ENCODE measurements at regions not wholly inside any gene's neighbourhood (a gene's known extent, or its start where the extent isn't known, plus 50 kb on each side); places are given as distances from the start of the nearest gene placed in this dataset.

DNA sequence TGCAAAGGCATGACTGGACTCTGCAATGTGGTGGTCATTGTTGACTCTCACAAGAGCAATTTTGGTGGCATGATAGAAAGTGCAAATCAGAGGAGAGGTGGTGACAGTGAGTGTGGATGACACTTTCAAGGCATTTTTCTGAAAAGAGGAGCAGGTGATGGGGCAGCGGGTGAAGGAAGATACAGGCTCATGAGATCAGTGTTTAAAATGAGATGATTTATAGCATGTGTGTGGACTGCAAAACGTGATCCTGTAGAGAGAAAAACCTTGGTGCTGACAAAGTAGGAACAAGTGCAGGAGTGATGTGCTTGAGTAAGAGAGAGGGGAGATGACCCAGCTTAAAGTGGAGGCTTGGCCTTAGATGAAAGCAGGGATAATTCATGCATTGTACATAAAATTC, 171.2 kb upstream of the PPP2R2B start:
- intact Hi-C loops (cut with micrococcal nuclease), result no loop called here
- ChIA-PET POLR2A (no interaction called here), CTCF (no interaction called here)
- FAIRE-seq (no peak), DNase-seq (ENCODE audit: low read depth, low spot score) (no peak)
- H3K36me3 ChIP-seq (ENCODE audit: control insufficient read depth in 2 of 2, extremely low read depth in 1 of 2, insufficient read depth in 2 of 2, low read length in 2 of 2), result no peaks in the 10 kb centered on the region
- dilution Hi-C loops (cut with MboI; ENCODE audit: extremely low pct_ligation_motif_present, low sequenced_read_pairs), result no loop called here
- no peaks in the 10 kb centered on the region for H3K9me1 ChIP-seq (replicated peaks; ENCODE audit: control insufficient read depth, extremely low read depth, insufficient read depth, low read length)
- BruUV-seq (replicated peaks), result no TSS peak
- H2AFZ ChIP-seq (ENCODE audit: low read depth, low read length), result no peak overlapping the region
- no peaks in the 10 kb centered on the region for H3K4me1 ChIP-seq (ENCODE audit: control insufficient read depth, extremely low read depth, insufficient read depth, low read length)
- H3K79me2 ChIP-seq (ENCODE audit: control insufficient read depth, insufficient read depth, low read length), result no peaks in the 10 kb centered on the region
- no peaks in the 10 kb centered on the region for H4K20me1 ChIP-seq (replicated peaks; ENCODE audit: control insufficient read depth, extremely low read depth, insufficient read depth, low read length)
- H3K4me2 ChIP-seq (ENCODE audit: insufficient read depth, low read length), result no peak overlapping the region
- H3K27me3 ChIP-seq (ENCODE audit: control insufficient read depth in 2 of 2, insufficient read depth in 2 of 2, low read length in 2 of 2), result no peaks in the 10 kb centered on the region
- no peak overlapping the region for H3K27ac ChIP-seq (ENCODE audit: insufficient read depth, low read depth, low read length)
- no peaks in the 10 kb centered on the region for H3K9me3 ChIP-seq (replicated peaks; ENCODE audit: control insufficient read depth, insufficient read depth, low read length)
- H3K9ac ChIP-seq (replicated peaks; ENCODE audit: extremely low read depth, insufficient read depth, low read length), result no peak overlapping the region
- no peak for TF ChIP-seq POLR2A (IDR thresholded peaks at IDR 0.05; ENCODE audit: low read depth, low read length)
- no peak for TF ChIP-seq POLR2AphosphoS5 (IDR thresholded peaks at IDR 0.05; ENCODE audit: insufficient read depth, low read depth, low read length)
- TF ChIP-seq, protein P1, sequence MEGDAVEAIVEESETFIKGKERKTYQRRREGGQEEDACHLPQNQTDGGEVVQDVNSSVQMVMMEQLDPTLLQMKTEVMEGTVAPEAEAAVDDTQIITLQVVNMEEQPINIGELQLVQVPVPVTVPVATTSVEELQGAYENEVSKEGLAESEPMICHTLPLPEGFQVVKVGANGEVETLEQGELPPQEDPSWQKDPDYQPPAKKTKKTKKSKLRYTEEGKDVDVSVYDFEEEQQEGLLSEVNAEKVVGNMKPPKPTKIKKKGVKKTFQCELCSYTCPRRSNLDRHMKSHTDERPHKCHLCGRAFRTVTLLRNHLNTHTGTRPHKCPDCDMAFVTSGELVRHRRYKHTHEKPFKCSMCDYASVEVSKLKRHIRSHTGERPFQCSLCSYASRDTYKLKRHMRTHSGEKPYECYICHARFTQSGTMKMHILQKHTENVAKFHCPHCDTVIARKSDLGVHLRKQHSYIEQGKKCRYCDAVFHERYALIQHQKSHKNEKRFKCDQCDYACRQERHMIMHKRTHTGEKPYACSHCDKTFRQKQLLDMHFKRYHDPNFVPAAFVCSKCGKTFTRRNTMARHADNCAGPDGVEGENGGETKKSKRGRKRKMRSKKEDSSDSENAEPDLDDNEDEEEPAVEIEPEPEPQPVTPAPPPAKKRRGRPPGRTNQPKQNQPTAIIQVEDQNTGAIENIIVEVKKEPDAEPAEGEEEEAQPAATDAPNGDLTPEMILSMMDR (IDR thresholded peaks at IDR 0.05; ENCODE audit: extremely low read depth in 1 of 2, insufficient read depth in 1 of 2, low read depth in 1 of 2, low read length in 2 of 2), result no peak
- TF ChIP-seq FOS (IDR thresholded peaks at IDR 0.05; ENCODE audit: borderline replicate concordance, insufficient read depth, low read length), result no peak
- TF ChIP-seq, protein P2, sequence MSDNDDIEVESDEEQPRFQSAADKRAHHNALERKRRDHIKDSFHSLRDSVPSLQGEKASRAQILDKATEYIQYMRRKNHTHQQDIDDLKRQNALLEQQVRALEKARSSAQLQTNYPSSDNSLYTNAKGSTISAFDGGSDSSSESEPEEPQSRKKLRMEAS (IDR thresholded peaks at IDR 0.05; ENCODE audit: insufficient read depth, insufficient read length), result no peak
- TF ChIP-seq EZH2 (IDR thresholded peaks at IDR 0.05; ENCODE audit: borderline replicate concordance, low read depth, low read length, severe bottlenecking), result no peak
- TF ChIP-seq GATA2 (IDR thresholded peaks at IDR 0.05; ENCODE audit: insufficient read depth, insufficient read length, low read depth, low read length), result no peak
- no peak for TF ChIP-seq MYC (IDR thresholded peaks at IDR 0.05; ENCODE audit: low read depth, low read length)
- TF ChIP-seq JUN (IDR thresholded peaks at IDR 0.05; ENCODE audit: borderline replicate concordance, insufficient read depth, insufficient read length, low read depth), result no peak
- H3K4me3 ChIP-seq (replicated peaks in 1 of 3; ENCODE audit: insufficient read depth in 1 of 3, low read depth in 1 of 3, low read length in 3 of 3), result no peak overlapping the region

All from endothelial cell of umbilical vein (primary cell).